ENCODE measurements at regions not wholly inside any gene's neighbourhood (a gene's known extent, or its start where the extent isn't known, plus 50 kb on each side); places are given as distances from the start of the nearest gene placed in this dataset.

GRCh38 chr10:43968076-43968475 is 319.4 kb upstream of the ZNF32 start:
- no peaks in the 10 kb centered on the region for H3K36me3 ChIP-seq (ENCODE audit: control insufficient read depth in 4 of 4, insufficient read depth in 3 of 4, low read depth in 1 of 4, low read length in 3 of 4)
- no peak for DNase-seq (ENCODE audit: low spot score)
- H3K9ac ChIP-seq (ENCODE audit: low read depth in 1 of 2, low read length in 2 of 2): no peak overlapping the region
- no peaks in the 10 kb centered on the region for H3K27me3 ChIP-seq (ENCODE audit: control insufficient read depth in 4 of 4, insufficient read depth in 4 of 4, low read length in 3 of 4)
- H3K27ac ChIP-seq (ENCODE audit: low read depth in 1 of 2, low read length in 2 of 2): no peak overlapping the region
- 85% methylated on average over 1 of the region's 1 CpG for WGBS
- TF ChIP-seq TAF1 (conservative IDR thresholded peaks at IDR 0.05): no peak
- no peak for TF ChIP-seq FOXA1 (IDR thresholded peaks at IDR 0.05)
- TF ChIP-seq ZBTB33 (IDR thresholded peaks at IDR 0.05): no peak
- no peak for TF ChIP-seq JUND (IDR thresholded peaks at IDR 0.05)
- TF ChIP-seq REST (IDR thresholded peaks at IDR 0.05): no peak
- no peak for TF ChIP-seq RAD21 (IDR thresholded peaks at IDR 0.05)
- no peak for TF ChIP-seq ATF3 (IDR thresholded peaks at IDR 0.05)
- no peak for TF ChIP-seq HNF4A (conservative IDR thresholded peaks at IDR 0.05)
- TF ChIP-seq CTCF (IDR thresholded peaks at IDR 0.05; ENCODE audit: low read depth, low read length, missing input control): no peak
- TF ChIP-seq NR2F2 (IDR thresholded peaks at IDR 0.05): no peak
- no peak for TF ChIP-seq EGR1 (IDR thresholded peaks at IDR 0.05; ENCODE audit: low read depth in 2 of 2)
- no peak for TF ChIP-seq FOXA2 (IDR thresholded peaks at IDR 0.05)
- no peak for TF ChIP-seq MAX (IDR thresholded peaks at IDR 0.05)
- TF ChIP-seq GABPA (IDR thresholded peaks at IDR 0.05 in 1 of 2, conservative IDR thresholded peaks at IDR 0.05 in 1 of 2): no peak
- no peak for TF ChIP-seq YY1 (IDR thresholded peaks at IDR 0.05)
- no peak for TF ChIP-seq RXRA (IDR thresholded peaks at IDR 0.05)
- TF ChIP-seq HNF4G (IDR thresholded peaks at IDR 0.05): no peak
- TF ChIP-seq SP1 (IDR thresholded peaks at IDR 0.05): no peak
- no peak overlapping the region for H3K4me3 ChIP-seq (ENCODE audit: low read depth in 1 of 3, low read length in 3 of 3)
- H3K9me3 ChIP-seq (ENCODE audit: control insufficient read depth in 4 of 4, low read length in 3 of 4): no peaks in the 10 kb centered on the region
- H3K4me1 ChIP-seq (ENCODE audit: control insufficient read depth in 4 of 4, insufficient read depth in 4 of 4, low read length in 3 of 4): peaks cover 0 to 3% (median 0%) of the 10 kb centered on the region in 4 donors

Data from liver (tissue), 8 donors.